T-helper 2 cell (primary cell): ENCODE measurements at regions not wholly inside any gene's neighbourhood (a gene's known extent, or its start where the extent isn't known, plus 50 kb on each side); places are given as distances from the start of the nearest gene placed in this dataset.
"Not testable (repeated sequence)": the region's sequence is repeated elsewhere in the genome, so short reads cannot be mapped to it uniquely, and the experiment has no call there.

ENCODE experiments used
- DNase-seq, 5 experiments: peaks; one replicate each; pipeline versions ENCODE4 v3.0.0 to v3.0.0-alpha.2; 2012 to 2022

DNA sequence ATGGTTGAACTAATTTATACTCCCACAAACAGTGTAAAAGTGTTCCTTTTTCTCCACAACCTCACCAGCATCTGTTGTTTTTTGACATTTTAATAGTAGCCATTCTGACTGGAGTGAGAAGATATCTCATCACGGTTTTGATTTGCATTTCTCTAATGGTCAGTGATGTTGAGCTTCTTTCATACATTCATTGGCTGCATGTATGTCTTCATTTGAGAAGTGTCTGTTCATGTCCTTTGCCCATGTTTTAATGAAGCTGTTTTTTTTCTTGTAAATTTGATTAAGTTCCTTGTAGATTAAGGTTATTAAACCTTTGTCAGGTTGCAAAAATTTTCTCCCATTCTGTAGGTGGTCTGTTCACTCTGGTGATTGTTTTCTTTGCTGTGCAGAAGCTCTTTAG is 281.1 kb downstream of the PTH2R start:
- not testable (repeated sequence) for DNase-seq

- no peak for DNase-seq
These were observed 291.5 kb downstream of the PTH2R start for GRCh38 chr2:208698114-208698513.

- no peak for DNase-seq
These were observed 301.9 kb downstream of the PTH2R start for GRCh38 chr2:208708486-208708885.

GRCh38 chr2:208711598-208711997 is 305.0 kb downstream of the PTH2R start:
- no peak for DNase-seq

GRCh38 chr2:208713066-208713745 is 306.6 kb downstream of the PTH2R start:
- DNase-seq = no peak

DNA sequence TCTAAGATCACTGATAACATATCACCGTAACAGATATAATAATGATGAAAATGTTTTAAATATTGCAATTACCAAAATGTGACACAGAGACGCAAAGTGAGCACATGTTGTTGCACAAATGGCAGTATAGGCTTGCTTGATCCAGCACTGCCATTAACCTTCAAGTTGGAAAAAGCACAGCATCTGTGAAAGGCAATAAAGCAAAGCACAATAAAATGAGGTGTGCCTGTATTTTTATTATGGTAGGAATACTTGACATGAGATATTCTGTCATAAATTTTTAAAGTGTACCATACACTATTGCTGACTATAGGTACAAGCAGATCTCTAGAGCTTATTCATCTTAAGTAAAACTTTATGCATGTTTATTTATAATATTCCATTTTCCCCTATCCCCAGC is 312.2 kb downstream of the PTH2R start:
- no peak for DNase-seq

DNA sequence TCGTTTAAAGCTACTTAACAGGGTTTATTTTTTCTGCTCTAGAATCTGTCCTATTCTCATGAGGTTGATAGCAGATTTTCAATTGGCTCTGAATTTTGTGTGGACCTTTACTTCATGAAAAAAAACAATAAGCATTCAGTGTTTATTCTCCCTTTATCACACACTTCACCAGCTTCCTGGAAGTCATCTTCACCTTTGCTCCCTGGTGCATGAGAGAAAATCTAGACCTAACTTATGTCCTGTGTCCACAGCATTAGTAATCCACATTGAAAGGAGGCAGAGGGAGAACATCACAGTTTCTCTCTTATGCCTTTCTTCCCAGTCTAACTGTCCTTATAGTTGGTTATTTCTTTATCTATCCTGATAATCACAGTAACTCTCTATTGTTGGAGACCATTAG is 316.1 kb downstream of the PTH2R start:
- DNase-seq = no peak

DNA sequence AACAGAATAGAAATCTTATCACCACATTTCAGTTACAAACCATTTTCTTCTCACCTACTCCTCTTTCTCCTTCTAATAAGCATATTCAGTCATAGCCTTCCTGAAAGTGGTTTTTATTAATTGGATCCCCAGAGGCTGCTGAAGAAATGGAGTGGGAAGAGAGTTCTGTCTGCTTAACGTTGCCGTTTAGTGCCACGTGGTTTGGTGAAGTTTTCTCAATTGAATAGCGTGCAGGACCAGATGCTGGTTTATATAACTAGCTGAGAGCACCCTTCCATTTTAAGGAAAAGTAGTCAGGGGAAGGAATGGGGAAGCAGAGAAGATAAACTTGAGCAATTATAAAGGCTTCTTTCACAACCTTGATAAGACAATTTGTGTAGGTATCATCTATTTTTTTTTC is 318.7 kb downstream of the PTH2R start:
- no peak for DNase-seq

DNA sequence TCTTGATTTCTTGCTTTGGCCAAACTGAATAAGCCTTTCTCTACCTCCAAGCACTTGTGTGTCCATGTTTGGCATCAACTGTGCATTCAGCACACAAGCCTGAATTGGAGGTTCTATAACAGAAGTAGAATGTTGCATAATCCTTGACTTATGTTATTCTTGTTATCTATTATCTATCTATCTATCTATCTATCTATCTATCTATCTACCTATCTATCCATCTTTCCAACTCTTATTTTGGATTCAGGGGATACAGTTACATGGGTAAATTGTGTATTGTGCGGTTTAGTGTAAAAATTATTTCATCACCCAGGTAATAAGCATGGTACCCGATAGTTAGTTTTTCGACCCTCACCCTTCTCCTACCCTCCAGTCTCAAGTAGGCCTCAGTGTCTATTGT is 319.6 kb downstream of the PTH2R start:
- DNase-seq = no peak

GRCh38 chr2:208751663-208752415 is 345.2 kb downstream of the PTH2R start:
- DNase-seq = not testable (repeated sequence)

GRCh38 chr2:208757364-208757763 is 350.8 kb downstream of the PTH2R start:
- no peak for DNase-seq

DNA sequence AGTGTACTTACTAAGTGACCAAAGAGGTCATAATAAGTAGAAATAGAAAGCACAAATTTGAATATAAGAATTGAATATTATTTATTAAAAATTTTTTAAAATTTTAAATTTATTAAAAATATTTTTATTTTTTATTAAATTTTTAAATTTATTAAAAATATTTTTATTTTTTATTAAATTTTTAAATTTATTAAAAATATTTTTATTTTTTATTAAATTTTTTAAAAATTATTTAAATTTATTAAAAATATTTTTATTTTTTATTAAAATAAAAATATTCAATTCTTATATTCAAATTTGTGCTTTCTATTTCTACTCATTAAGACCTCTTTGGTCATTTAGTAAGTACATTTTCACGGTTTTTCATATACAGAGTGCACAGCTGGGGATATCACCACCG is 366.5 kb downstream of the PTH2R start:
- DNase-seq = not testable (repeated sequence)

- DNase-seq = no peak
These were observed 374.6 kb downstream of the PTH2R start for GRCh38 chr2:208781166-208781565.

DNA sequence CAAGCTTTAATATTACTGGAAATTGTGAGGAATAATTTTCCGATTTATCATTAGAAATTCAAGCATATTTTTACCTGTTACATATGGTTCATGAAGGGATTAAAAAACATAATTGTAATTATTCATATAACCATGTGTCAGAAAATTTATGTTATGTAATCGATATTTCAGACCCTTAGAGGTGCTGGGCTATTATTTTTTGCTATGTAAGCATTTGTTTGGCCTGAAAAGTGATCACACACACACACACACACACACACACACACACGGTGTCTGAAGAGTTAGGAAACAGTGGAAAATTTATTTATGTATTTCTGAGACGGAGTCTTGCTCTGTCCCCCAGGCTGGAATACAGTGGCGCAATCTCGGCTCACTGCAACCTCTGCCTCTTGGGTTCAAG is 375.5 kb downstream of the PTH2R start:
- DNase-seq = no peak

GRCh38 chr2:208783184-208783583 is 376.6 kb downstream of the PTH2R start:
- DNase-seq = no peak

- not testable (repeated sequence) for DNase-seq
These were observed 378.2 kb downstream of the PTH2R start for GRCh38 chr2:208784774-208785173.

- DNase-seq = no peak
These were observed 384.7 kb downstream of the PTH2R start for GRCh38 chr2:208791257-208791656.

GRCh38 chr2:208792766-208793165 is 386.2 kb downstream of the PTH2R start:
- DNase-seq = no peak

GRCh38 chr2:208793434-208793833 is 386.8 kb downstream of the PTH2R start:
- no peak for DNase-seq

GRCh38 chr2:208794288-208794975 is 387.8 kb downstream of the PTH2R start:
- no peak for DNase-seq

DNA sequence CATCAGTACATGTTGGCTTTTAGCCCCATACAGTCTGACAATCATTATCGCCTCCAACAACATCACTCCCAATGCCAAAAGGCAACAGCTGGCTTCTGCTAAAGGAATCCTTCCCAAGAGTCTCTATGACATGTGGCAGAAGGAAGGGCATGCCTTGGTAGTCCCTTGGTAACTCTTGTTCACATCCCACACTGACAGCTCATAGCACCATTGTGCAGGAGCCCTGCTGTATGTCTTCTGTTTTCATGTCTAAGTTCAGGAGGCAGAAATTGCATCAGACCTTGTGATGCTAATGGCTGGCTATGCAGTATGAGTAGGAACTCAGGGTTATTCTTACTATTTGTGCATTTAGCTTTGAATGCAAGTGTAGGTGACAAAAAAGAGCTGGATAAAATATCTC is 392.1 kb downstream of the PTH2R start:
- DNase-seq = no peak

GRCh38 chr2:208799397-208799796 is 392.8 kb downstream of the PTH2R start:
- no peak for DNase-seq

GRCh38 chr2:208800887-208801286 is 394.3 kb downstream of the PTH2R start:
- not testable (repeated sequence) for DNase-seq

DNA sequence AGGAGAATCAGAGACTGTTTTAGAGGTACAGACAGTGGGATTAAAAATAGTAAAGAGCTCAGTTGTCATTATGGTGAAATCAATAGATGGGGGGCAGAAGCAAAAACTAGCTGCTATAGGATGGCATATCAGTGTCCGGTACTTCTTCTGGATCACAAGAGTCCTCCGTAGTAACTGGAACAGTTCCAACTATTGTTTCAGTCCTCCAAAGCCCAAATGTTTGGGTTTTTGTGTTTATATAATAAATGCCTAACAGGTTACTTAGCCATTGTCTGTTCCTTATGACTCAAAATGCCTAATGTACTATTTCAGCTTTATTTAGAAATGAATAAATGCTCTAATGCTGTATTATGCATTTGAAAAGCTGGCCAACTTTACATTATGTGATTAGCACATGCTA is 401.2 kb downstream of the PTH2R start:
- no peak for DNase-seq
